ENCODE measurements at regions not wholly inside any gene's neighbourhood (a gene's known extent, or its start where the extent isn't known, plus 50 kb on each side); places are given as distances from the start of the nearest gene placed in this dataset.

DNA sequence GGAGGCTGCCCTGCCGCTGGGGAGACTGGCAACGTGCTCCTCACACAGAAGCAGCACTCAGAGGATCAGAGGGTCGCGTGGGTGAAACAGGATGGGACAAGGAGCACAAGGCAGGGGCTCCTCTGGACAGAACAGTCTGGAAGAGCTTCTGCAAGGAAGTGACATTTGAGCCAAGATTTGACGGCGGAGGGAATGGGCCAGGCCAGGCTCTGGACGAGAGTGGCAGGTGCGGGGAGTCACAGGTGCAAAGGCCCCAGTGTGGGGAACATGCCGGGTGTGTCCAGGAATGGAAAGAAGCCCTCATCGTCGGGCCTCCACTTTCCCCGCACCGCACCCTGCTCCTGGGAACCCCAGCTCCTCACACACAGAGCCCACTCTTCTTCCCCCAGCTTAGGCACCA is 84.0 kb downstream of the RFLNA start:
- TF ChIP-seq, protein P1, sequence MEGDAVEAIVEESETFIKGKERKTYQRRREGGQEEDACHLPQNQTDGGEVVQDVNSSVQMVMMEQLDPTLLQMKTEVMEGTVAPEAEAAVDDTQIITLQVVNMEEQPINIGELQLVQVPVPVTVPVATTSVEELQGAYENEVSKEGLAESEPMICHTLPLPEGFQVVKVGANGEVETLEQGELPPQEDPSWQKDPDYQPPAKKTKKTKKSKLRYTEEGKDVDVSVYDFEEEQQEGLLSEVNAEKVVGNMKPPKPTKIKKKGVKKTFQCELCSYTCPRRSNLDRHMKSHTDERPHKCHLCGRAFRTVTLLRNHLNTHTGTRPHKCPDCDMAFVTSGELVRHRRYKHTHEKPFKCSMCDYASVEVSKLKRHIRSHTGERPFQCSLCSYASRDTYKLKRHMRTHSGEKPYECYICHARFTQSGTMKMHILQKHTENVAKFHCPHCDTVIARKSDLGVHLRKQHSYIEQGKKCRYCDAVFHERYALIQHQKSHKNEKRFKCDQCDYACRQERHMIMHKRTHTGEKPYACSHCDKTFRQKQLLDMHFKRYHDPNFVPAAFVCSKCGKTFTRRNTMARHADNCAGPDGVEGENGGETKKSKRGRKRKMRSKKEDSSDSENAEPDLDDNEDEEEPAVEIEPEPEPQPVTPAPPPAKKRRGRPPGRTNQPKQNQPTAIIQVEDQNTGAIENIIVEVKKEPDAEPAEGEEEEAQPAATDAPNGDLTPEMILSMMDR (IDR thresholded peaks at IDR 0.05; ENCODE audit: low read length), result no peak
- TF ChIP-seq EZH2phosphoT487 (IDR thresholded peaks at IDR 0.05; ENCODE audit: low read length), result no peak
- TF ChIP-seq EZH2 (optimal IDR thresholded peaks at IDR 0.05; ENCODE audit: low read depth, low read length), result no peak
